ENCODE measurements at regions not wholly inside any gene's neighbourhood (a gene's known extent, or its start where the extent isn't known, plus 50 kb on each side); places are given as distances from the start of the nearest gene placed in this dataset.

DNA sequence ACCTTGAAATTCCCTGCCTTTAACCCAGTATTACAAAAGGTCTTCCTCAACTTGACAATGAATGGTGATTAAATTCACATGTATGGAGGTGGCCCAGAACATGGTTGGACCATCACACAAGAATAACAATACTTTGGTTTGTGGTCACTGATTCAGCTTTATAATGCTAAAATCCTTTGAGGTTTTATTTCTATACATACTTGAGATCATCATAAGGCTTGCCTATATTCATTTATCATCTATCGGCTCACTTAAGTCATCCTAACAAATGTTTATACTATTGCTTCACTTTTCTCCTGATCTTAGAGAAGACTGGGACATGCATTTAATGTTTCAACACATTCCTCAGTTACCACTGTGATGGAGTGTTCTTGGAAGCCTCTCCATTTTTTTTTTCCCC, 191.3 kb downstream of the DMAC1 start:
- no peak overlapping the region for H3K4me2 ChIP-seq (ENCODE audit: low read length)
- no peaks in the 10 kb centered on the region for H3K4me1 ChIP-seq (ENCODE audit: insufficient read depth, low read length, poor library complexity, severe bottlenecking)
- H4K20me1 ChIP-seq (ENCODE audit: insufficient read depth, low read length): no peaks in the 10 kb centered on the region
- H3K36me3 ChIP-seq (ENCODE audit: insufficient read depth, low read length): no peaks in the 10 kb centered on the region
- H3K9me3 ChIP-seq (ENCODE audit: low read length): no peaks in the 10 kb centered on the region
- ChIA-PET POLR2A (no interaction called here), CTCF (ENCODE audit: unreplicated experiment) (no interaction called here)
- H3K79me2 ChIP-seq (ENCODE audit: insufficient read depth, low read depth, low read length): no peaks in the 10 kb centered on the region
- H3K9me2 ChIP-seq (ENCODE audit: insufficient read depth, low read length): no peaks in the 10 kb centered on the region
- H3K4me3 ChIP-seq (ENCODE audit: low read depth, low read length, poor library complexity, severe bottlenecking): no peak overlapping the region
- TF ChIP-seq, protein P1, sequence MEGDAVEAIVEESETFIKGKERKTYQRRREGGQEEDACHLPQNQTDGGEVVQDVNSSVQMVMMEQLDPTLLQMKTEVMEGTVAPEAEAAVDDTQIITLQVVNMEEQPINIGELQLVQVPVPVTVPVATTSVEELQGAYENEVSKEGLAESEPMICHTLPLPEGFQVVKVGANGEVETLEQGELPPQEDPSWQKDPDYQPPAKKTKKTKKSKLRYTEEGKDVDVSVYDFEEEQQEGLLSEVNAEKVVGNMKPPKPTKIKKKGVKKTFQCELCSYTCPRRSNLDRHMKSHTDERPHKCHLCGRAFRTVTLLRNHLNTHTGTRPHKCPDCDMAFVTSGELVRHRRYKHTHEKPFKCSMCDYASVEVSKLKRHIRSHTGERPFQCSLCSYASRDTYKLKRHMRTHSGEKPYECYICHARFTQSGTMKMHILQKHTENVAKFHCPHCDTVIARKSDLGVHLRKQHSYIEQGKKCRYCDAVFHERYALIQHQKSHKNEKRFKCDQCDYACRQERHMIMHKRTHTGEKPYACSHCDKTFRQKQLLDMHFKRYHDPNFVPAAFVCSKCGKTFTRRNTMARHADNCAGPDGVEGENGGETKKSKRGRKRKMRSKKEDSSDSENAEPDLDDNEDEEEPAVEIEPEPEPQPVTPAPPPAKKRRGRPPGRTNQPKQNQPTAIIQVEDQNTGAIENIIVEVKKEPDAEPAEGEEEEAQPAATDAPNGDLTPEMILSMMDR (conservative IDR thresholded peaks at IDR 0.05; ENCODE audit: low read length): no peak
- no peak for TF ChIP-seq EZH2phosphoT487 (IDR thresholded peaks at IDR 0.05; ENCODE audit: borderline replicate concordance, low read depth, low read length)
- BruUV-seq (replicated peaks): no TSS peak
- H3K27ac ChIP-seq (ENCODE audit: low read depth, low read length, poor library complexity, severe bottlenecking): no peak overlapping the region
- no peak overlapping the region for H2AFZ ChIP-seq (ENCODE audit: low read length)
- intact Hi-C loops (cut with micrococcal nuclease; ENCODE audit: unreplicated experiment): no loop called here
- DNase-seq (ENCODE audit: low spot score): no peak

DNA sequence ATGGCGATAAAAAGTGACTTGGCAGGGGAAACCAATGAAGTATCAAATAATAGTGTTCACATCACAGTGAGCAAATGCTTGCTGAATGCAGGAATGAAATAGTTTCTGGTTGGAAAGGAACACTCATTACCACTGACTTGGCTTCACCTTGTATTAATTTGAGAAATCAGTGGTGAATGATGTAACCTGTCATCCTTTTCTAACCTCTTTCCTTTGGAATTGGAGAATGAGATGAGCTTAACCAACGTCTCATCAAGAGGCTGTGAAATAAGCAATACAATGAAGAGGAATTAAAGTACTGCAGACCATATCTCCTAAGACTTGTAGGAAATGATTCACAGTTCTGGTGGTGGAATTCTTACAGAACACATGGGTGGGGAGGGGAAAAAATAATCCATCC, 192.2 kb downstream of the DMAC1 start:
- POLR2A ChIA-PET: no interaction called here
- H3K4me1 ChIP-seq (ENCODE audit: insufficient read depth, low read length, poor library complexity, severe bottlenecking): no peaks in the 10 kb centered on the region
- H3K27ac ChIP-seq (ENCODE audit: low read depth, low read length, poor library complexity, severe bottlenecking): no peak overlapping the region
- TF ChIP-seq, protein P1 (conservative IDR thresholded peaks at IDR 0.05; ENCODE audit: low read length): no peak
- TF ChIP-seq EZH2phosphoT487 (IDR thresholded peaks at IDR 0.05; ENCODE audit: borderline replicate concordance, low read depth, low read length): no peak
- CTCF ChIA-PET (ENCODE audit: unreplicated experiment): no interaction called here
- H3K4me2 ChIP-seq (ENCODE audit: low read length): no peak overlapping the region
- no TSS peak for BruUV-seq (replicated peaks)
- intact Hi-C loops (cut with micrococcal nuclease; ENCODE audit: unreplicated experiment): no loop called here
- DNase-seq (ENCODE audit: low spot score): no peak
- no peaks in the 10 kb centered on the region for H3K9me3 ChIP-seq (ENCODE audit: low read length)
- H2AFZ ChIP-seq (ENCODE audit: low read length): no peak overlapping the region
- H3K36me3 ChIP-seq (ENCODE audit: insufficient read depth, low read length): no peaks in the 10 kb centered on the region
- no peaks in the 10 kb centered on the region for H3K79me2 ChIP-seq (ENCODE audit: insufficient read depth, low read depth, low read length)
- no peaks in the 10 kb centered on the region for H3K9me2 ChIP-seq (ENCODE audit: insufficient read depth, low read length)
- H4K20me1 ChIP-seq (ENCODE audit: insufficient read depth, low read length): no peaks in the 10 kb centered on the region
- no peak overlapping the region for H3K4me3 ChIP-seq (ENCODE audit: low read depth, low read length, poor library complexity, severe bottlenecking)

DNA sequence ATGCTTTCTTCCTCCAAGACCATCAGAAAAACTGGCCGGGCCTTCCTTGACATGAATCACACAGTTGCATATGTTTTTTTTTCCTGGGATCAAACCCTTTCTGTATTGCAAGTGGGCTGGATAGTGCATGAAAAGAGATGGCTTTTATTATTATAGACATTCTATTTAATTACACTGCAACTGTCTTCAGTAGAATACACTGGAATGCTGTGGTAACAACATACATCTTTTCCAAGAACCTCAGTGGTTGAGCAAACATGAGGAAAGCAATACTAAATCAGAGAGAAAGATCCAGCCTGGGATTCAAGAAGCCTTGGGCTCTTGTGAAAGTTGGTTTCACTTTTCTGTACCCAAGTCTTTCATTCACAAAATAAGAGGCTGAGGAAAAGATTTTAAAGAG, 193.0 kb downstream of the DMAC1 start:
- H2AFZ ChIP-seq (ENCODE audit: low read length): no peak overlapping the region
- no peaks in the 10 kb centered on the region for H3K79me2 ChIP-seq (ENCODE audit: insufficient read depth, low read depth, low read length)
- BruUV-seq (replicated peaks): no TSS peak
- CTCF ChIA-PET (ENCODE audit: unreplicated experiment): no interaction called here
- no peaks in the 10 kb centered on the region for H3K36me3 ChIP-seq (ENCODE audit: insufficient read depth, low read length)
- H3K4me1 ChIP-seq (ENCODE audit: insufficient read depth, low read length, poor library complexity, severe bottlenecking): no peaks in the 10 kb centered on the region
- no peak overlapping the region for H3K4me3 ChIP-seq (ENCODE audit: low read depth, low read length, poor library complexity, severe bottlenecking)
- intact Hi-C loops (cut with micrococcal nuclease; ENCODE audit: unreplicated experiment): no loop called here
- POLR2A ChIA-PET: no interaction called here
- no peak for DNase-seq (ENCODE audit: low spot score)
- no peaks in the 10 kb centered on the region for H4K20me1 ChIP-seq (ENCODE audit: insufficient read depth, low read length)
- no peaks in the 10 kb centered on the region for H3K9me3 ChIP-seq (ENCODE audit: low read length)
- no peak overlapping the region for H3K27ac ChIP-seq (ENCODE audit: low read depth, low read length, poor library complexity, severe bottlenecking)
- H3K4me2 ChIP-seq (ENCODE audit: low read length): no peak overlapping the region
- H3K9me2 ChIP-seq (ENCODE audit: insufficient read depth, low read length): no peaks in the 10 kb centered on the region
- TF ChIP-seq, protein P1 (conservative IDR thresholded peaks at IDR 0.05; ENCODE audit: low read length): no peak
- no peak for TF ChIP-seq EZH2phosphoT487 (IDR thresholded peaks at IDR 0.05; ENCODE audit: borderline replicate concordance, low read depth, low read length)
